NCI-H69 (cell line): ENCODE measurements at regions not wholly inside any gene's neighbourhood (a gene's known extent, or its start where the extent isn't known, plus 50 kb on each side); places are given as distances from the start of the nearest gene placed in this dataset.

Source experiments
- DNase-seq: peaks from one replicate; lab custom pipeline; 2025; lab: John Stamatoyannopoulos, UW

- peak; percentile 71 for DNase-seq
Measured at GRCh38 chr3:59545374-59545773, 495.5 kb upstream of the CFAP20DC start.

GRCh38 chr3:59542276-59542675 lies 492.5 kb upstream of the CFAP20DC start:
- no peak for DNase-seq

- no peak for DNase-seq
Measured at GRCh38 chr3:59540696-59541095, 490.9 kb upstream of the CFAP20DC start.

GRCh38 chr3:59540241-59540640 lies 490.4 kb upstream of the CFAP20DC start:
- DNase-seq: peak; percentile 54

GRCh38 chr3:59538753-59539432 lies 489.1 kb upstream of the CFAP20DC start:
- no peak for DNase-seq

GRCh38 chr3:59535791-59536221 lies 486.0 kb upstream of the CFAP20DC start:
- DNase-seq: no peak

- DNase-seq: peak; percentile 44
Measured at GRCh38 chr3:59531994-59532393, 482.2 kb upstream of the CFAP20DC start.

- DNase-seq: peak; percentile 70
Measured at GRCh38 chr3:59531066-59531745, 481.4 kb upstream of the CFAP20DC start.

GRCh38 chr3:59528251-59528650 lies 478.4 kb upstream of the CFAP20DC start:
- no peak for DNase-seq

GRCh38 chr3:59527493-59527892 lies 477.7 kb upstream of the CFAP20DC start:
- DNase-seq: no peak

GRCh38 chr3:59526999-59527398 lies 477.2 kb upstream of the CFAP20DC start:
- DNase-seq: no peak

- no peak for DNase-seq
Measured at GRCh38 chr3:59522550-59522949, 472.7 kb upstream of the CFAP20DC start.

GRCh38 chr3:59519094-59519493 lies 469.3 kb upstream of the CFAP20DC start:
- DNase-seq: no peak

GRCh38 chr3:59518283-59519055 lies 468.6 kb upstream of the CFAP20DC start:
- DNase-seq: no peak

- DNase-seq: peak; percentile 53
Measured at GRCh38 chr3:59517388-59517787, 467.6 kb upstream of the CFAP20DC start.

GRCh38 chr3:59515966-59516365 lies 466.1 kb upstream of the CFAP20DC start:
- DNase-seq: no peak

GRCh38 chr3:59514865-59515482 lies 465.1 kb upstream of the CFAP20DC start:
- no peak for DNase-seq

GRCh38 chr3:59513570-59513969 lies 463.7 kb upstream of the CFAP20DC start:
- DNase-seq: no peak

GRCh38 chr3:59512066-59512465 lies 462.2 kb upstream of the CFAP20DC start:
- DNase-seq: no peak

- DNase-seq: no peak
Measured at GRCh38 chr3:59510576-59510975, 460.8 kb upstream of the CFAP20DC start.

- DNase-seq: no peak
Measured at GRCh38 chr3:59508273-59508672, 458.4 kb upstream of the CFAP20DC start.

GRCh38 chr3:59506191-59506590 lies 456.4 kb upstream of the CFAP20DC start:
- DNase-seq: no peak
